ENCODE measurements at regions not wholly inside any gene's neighbourhood (a gene's known extent, or its start where the extent isn't known, plus 50 kb on each side); places are given as distances from the start of the nearest gene placed in this dataset.

- no peak overlapping the region for H3K27ac ChIP-seq (ENCODE audit: low read depth, low read length)
- no peak overlapping the region for H3K4me3 ChIP-seq (ENCODE audit: low read depth in 1 of 5, low read length in 5 of 5)
- H3K4me1 ChIP-seq (ENCODE audit: control insufficient read depth in 5 of 5, insufficient read depth in 5 of 5, low read length in 5 of 5) = no peaks in the 10 kb centered on the region
- H3K27me3 ChIP-seq (ENCODE audit: control insufficient read depth in 5 of 5, insufficient read depth in 4 of 5, low read length in 5 of 5) = no peaks in the 10 kb centered on the region
- no peak overlapping the region for H3K9ac ChIP-seq (ENCODE audit: low read length in 5 of 5)
- H3K9me3 ChIP-seq (ENCODE audit: control insufficient read depth in 5 of 5, low read length in 5 of 5) = peaks cover 0 to 8% (median 3%) of the 10 kb centered on the region in 5 donors
- H3K36me3 ChIP-seq (ENCODE audit: control insufficient read depth in 5 of 5, insufficient read depth in 5 of 5, low read length in 5 of 5) = no peaks in the 10 kb centered on the region
Measured at GRCh38 chr7:69464035-69464434, 134.2 kb upstream of the AUTS2 start.

DNA sequence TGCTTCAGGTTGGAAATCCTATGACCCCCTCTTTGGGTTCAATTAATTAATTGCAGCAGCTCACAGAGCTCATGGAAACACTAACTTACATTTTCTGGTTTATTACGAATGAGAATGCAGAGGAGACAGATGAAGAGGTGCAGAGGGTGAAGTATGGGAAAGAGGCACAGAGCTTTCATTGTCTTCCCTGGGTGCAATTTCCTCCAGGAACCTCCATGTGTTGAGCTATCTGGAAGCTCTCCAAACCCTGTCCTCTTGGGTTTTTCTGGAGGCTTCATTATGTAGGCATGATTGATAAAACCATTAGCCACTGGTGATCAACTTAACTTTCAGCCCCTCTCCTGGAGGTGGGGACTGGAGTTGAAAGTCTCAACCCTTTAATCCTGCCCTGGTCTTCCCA lies 133.0 kb upstream of the AUTS2 start:
- Histone ChIP-seq H3K4me1 (ENCODE audit: control insufficient read depth in 5 of 5, insufficient read depth in 5 of 5, low read length in 5 of 5) (no peaks in the 10 kb centered on the region), H3K9ac (ENCODE audit: low read length in 5 of 5) (no peak overlapping the region), H3K27ac (ENCODE audit: low read depth, low read length) (no peak overlapping the region), H3K4me3 (ENCODE audit: low read depth in 1 of 5, low read length in 5 of 5) (no peak overlapping the region), H3K9me3 (ENCODE audit: control insufficient read depth in 5 of 5, low read length in 5 of 5) (peaks cover 6 to 11% (median 8%) of the 10 kb centered on the region in 5 donors), H3K27me3 (ENCODE audit: control insufficient read depth in 5 of 5, insufficient read depth in 4 of 5, low read length in 5 of 5) (no peaks in the 10 kb centered on the region), H3K36me3 (ENCODE audit: control insufficient read depth in 5 of 5, insufficient read depth in 5 of 5, low read length in 5 of 5) (no peaks in the 10 kb centered on the region)

DNA sequence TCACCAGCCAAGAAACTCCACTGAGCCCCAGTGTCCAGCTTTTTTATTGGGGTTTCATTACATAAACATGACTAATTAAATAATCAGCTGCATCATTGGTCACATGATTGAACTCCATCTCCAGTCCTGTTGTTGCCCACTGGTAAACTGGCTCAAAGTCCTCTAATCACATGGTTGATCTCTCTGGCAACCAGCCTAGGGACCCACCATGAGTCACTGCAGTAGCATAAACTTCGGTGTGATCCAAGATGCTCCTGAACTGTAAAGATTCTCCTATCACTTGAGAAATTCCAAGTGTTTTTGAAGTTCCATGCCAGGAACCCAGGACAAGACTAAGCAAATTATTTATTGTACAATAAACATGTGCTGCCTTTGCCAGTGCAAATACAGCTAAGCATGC lies 130.4 kb upstream of the AUTS2 start:
- no peak overlapping the region for H3K4me3 ChIP-seq (ENCODE audit: low read depth in 1 of 5, low read length in 5 of 5)
- H3K27ac ChIP-seq (ENCODE audit: low read depth, low read length) = no peak overlapping the region
- no peaks in the 10 kb centered on the region for H3K36me3 ChIP-seq (ENCODE audit: control insufficient read depth in 5 of 5, insufficient read depth in 5 of 5, low read length in 5 of 5)
- H3K4me1 ChIP-seq (ENCODE audit: control insufficient read depth in 5 of 5, insufficient read depth in 5 of 5, low read length in 5 of 5) = no peaks in the 10 kb centered on the region
- no peaks in the 10 kb centered on the region for H3K27me3 ChIP-seq (ENCODE audit: control insufficient read depth in 5 of 5, insufficient read depth in 4 of 5, low read length in 5 of 5)
- H3K9ac ChIP-seq (ENCODE audit: low read length in 5 of 5) = no peak overlapping the region
- peaks cover 6 to 14% (median 8%) of the 10 kb centered on the region in 5 donors for H3K9me3 ChIP-seq (ENCODE audit: control insufficient read depth in 5 of 5, low read length in 5 of 5)

- Histone ChIP-seq H3K27me3 (ENCODE audit: control insufficient read depth in 5 of 5, insufficient read depth in 4 of 5, low read length in 5 of 5) (no peaks in the 10 kb centered on the region), H3K9me3 (ENCODE audit: control insufficient read depth in 5 of 5, low read length in 5 of 5) (no peaks in the 10 kb centered on the region), H3K9ac (ENCODE audit: low read length in 5 of 5) (no peak overlapping the region), H3K4me1 (ENCODE audit: control insufficient read depth in 5 of 5, insufficient read depth in 5 of 5, low read length in 5 of 5) (peaks cover 0 to 7% (median 4%) of the 10 kb centered on the region in 5 donors), H3K36me3 (ENCODE audit: control insufficient read depth in 5 of 5, insufficient read depth in 5 of 5, low read length in 5 of 5) (no peaks in the 10 kb centered on the region), H3K27ac (ENCODE audit: low read depth, low read length) (no peak overlapping the region), H3K4me3 (ENCODE audit: low read depth in 1 of 5, low read length in 5 of 5) (no peak overlapping the region)
Measured at GRCh38 chr7:69476416-69476815, 121.9 kb upstream of the AUTS2 start.

GRCh38 chr7:69482676-69483075 lies 115.6 kb upstream of the AUTS2 start:
- no peak overlapping the region for H3K4me3 ChIP-seq (ENCODE audit: low read depth in 1 of 5, low read length in 5 of 5)
- no peaks in the 10 kb centered on the region for H3K27me3 ChIP-seq (ENCODE audit: control insufficient read depth in 5 of 5, insufficient read depth in 4 of 5, low read length in 5 of 5)
- H3K36me3 ChIP-seq (ENCODE audit: control insufficient read depth in 5 of 5, insufficient read depth in 5 of 5, low read length in 5 of 5) = no peaks in the 10 kb centered on the region
- H3K27ac ChIP-seq (ENCODE audit: low read depth, low read length) = no peak overlapping the region
- H3K9ac ChIP-seq (ENCODE audit: low read length in 5 of 5) = no peak overlapping the region
- no peaks in the 10 kb centered on the region for H3K4me1 ChIP-seq (ENCODE audit: control insufficient read depth in 5 of 5, insufficient read depth in 5 of 5, low read length in 5 of 5)
- no peaks in the 10 kb centered on the region for H3K9me3 ChIP-seq (ENCODE audit: control insufficient read depth in 5 of 5, low read length in 5 of 5)

- H3K27me3 ChIP-seq (ENCODE audit: control insufficient read depth in 5 of 5, insufficient read depth in 4 of 5, low read length in 5 of 5) = no peaks in the 10 kb centered on the region
- no peak overlapping the region for H3K9ac ChIP-seq (ENCODE audit: low read length in 5 of 5)
- no peaks in the 10 kb centered on the region for H3K4me1 ChIP-seq (ENCODE audit: control insufficient read depth in 5 of 5, insufficient read depth in 5 of 5, low read length in 5 of 5)
- H3K9me3 ChIP-seq (ENCODE audit: control insufficient read depth in 5 of 5, low read length in 5 of 5) = no peaks in the 10 kb centered on the region
- no peaks in the 10 kb centered on the region for H3K36me3 ChIP-seq (ENCODE audit: control insufficient read depth in 5 of 5, insufficient read depth in 5 of 5, low read length in 5 of 5)
- H3K4me3 ChIP-seq (ENCODE audit: low read depth in 1 of 5, low read length in 5 of 5) = no peak overlapping the region
- no peak overlapping the region for H3K27ac ChIP-seq (ENCODE audit: low read depth, low read length)
Measured at GRCh38 chr7:69489533-69489932, 108.7 kb upstream of the AUTS2 start.

- Histone ChIP-seq H3K9ac (ENCODE audit: low read length in 5 of 5) (no peak overlapping the region), H3K4me3 (ENCODE audit: low read depth in 1 of 5, low read length in 5 of 5) (no peak overlapping the region), H3K27ac (ENCODE audit: low read depth, low read length) (no peak overlapping the region), H3K9me3 (ENCODE audit: control insufficient read depth in 5 of 5, low read length in 5 of 5) (peaks cover 0 to 5% (median 0%) of the 10 kb centered on the region in 5 donors), H3K27me3 (ENCODE audit: control insufficient read depth in 5 of 5, insufficient read depth in 4 of 5, low read length in 5 of 5) (no peaks in the 10 kb centered on the region), H3K4me1 (ENCODE audit: control insufficient read depth in 5 of 5, insufficient read depth in 5 of 5, low read length in 5 of 5) (no peaks in the 10 kb centered on the region), H3K36me3 (ENCODE audit: control insufficient read depth in 5 of 5, insufficient read depth in 5 of 5, low read length in 5 of 5) (no peaks in the 10 kb centered on the region)
Measured at GRCh38 chr7:69498671-69499070, 99.6 kb upstream of the AUTS2 start.

DNA sequence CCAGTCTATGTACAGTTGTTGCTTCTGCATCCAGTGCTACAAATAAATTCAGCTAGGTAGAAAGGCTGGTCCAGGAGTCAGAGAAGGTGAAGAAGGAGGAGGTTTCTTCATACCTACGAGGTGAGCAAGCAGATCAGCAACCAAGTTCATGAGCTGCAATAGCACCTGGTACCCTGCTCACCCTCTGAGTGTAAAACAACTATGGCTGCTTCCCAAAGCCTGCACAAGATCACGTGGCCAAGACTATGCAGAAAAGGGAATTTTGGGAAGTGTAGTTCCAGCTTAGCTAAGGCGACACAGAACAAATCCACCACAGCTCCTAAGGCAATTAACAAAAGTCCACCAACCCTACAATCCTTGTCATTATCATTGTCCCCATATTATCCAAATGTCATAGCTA lies 95.9 kb upstream of the AUTS2 start:
- H3K36me3 ChIP-seq (ENCODE audit: control insufficient read depth in 5 of 5, insufficient read depth in 5 of 5, low read length in 5 of 5) = no peaks in the 10 kb centered on the region
- no peaks in the 10 kb centered on the region for H3K27me3 ChIP-seq (ENCODE audit: control insufficient read depth in 5 of 5, insufficient read depth in 4 of 5, low read length in 5 of 5)
- no peaks in the 10 kb centered on the region for H3K4me1 ChIP-seq (ENCODE audit: control insufficient read depth in 5 of 5, insufficient read depth in 5 of 5, low read length in 5 of 5)
- no peak overlapping the region for H3K4me3 ChIP-seq (ENCODE audit: low read depth in 1 of 5, low read length in 5 of 5)
- no peak overlapping the region for H3K27ac ChIP-seq (ENCODE audit: low read depth, low read length)
- H3K9ac ChIP-seq (ENCODE audit: low read length in 5 of 5) = no peak overlapping the region
- peaks cover 0 to 5% (median 0%) of the 10 kb centered on the region in 5 donors for H3K9me3 ChIP-seq (ENCODE audit: control insufficient read depth in 5 of 5, low read length in 5 of 5)

DNA sequence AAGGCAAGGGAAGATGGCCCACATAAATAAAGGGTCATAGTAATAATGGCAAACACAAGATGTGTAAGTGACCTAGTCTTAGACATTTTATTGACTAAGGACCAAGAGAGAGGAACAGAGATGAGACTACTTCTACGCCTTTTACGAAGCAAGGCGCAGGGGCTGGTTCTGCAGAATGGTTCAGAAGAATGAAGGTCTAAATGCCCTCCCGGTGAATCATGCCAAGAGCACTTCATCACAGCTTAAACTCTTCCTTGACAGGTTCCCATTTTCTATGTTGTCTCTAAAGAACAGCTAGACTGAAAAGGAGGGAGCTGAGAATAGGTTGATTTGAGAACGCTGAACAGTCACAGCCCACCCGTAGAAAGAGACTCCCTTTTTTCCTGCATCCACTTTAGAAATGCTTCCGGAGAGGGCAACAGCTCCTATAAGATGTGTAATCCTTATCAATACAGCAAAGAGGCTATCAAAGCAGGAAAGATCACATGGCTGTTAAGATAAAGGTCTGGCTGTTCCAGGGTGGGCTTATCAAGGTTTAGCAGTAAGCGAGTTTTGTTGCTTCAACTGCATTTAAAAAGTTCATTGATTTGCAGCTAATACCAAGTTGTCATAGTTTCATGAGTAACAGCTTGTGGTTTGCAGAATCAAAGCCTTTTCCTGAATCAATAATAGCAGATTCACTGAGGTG lies 93.4 kb upstream of the AUTS2 start:
- H3K27me3 ChIP-seq (ENCODE audit: control insufficient read depth in 5 of 5, insufficient read depth in 4 of 5, low read length in 5 of 5) = no peaks in the 10 kb centered on the region
- no peaks in the 10 kb centered on the region for H3K9me3 ChIP-seq (ENCODE audit: control insufficient read depth in 5 of 5, low read length in 5 of 5)
- H3K4me3 ChIP-seq (ENCODE audit: low read depth in 1 of 5, low read length in 5 of 5) = no peak overlapping the region
- H3K27ac ChIP-seq (ENCODE audit: low read depth, low read length) = no peak overlapping the region
- no peaks in the 10 kb centered on the region for H3K36me3 ChIP-seq (ENCODE audit: control insufficient read depth in 5 of 5, insufficient read depth in 5 of 5, low read length in 5 of 5)
- H3K9ac ChIP-seq (ENCODE audit: low read length in 5 of 5) = no peak overlapping the region
- no peaks in the 10 kb centered on the region for H3K4me1 ChIP-seq (ENCODE audit: control insufficient read depth in 5 of 5, insufficient read depth in 5 of 5, low read length in 5 of 5)

GRCh38 chr7:69508736-69509135 lies 89.5 kb upstream of the AUTS2 start:
- Histone ChIP-seq H3K9ac (ENCODE audit: low read length in 5 of 5) (no peak overlapping the region), H3K27me3 (ENCODE audit: control insufficient read depth in 5 of 5, insufficient read depth in 4 of 5, low read length in 5 of 5) (no peaks in the 10 kb centered on the region), H3K36me3 (ENCODE audit: control insufficient read depth in 5 of 5, insufficient read depth in 5 of 5, low read length in 5 of 5) (no peaks in the 10 kb centered on the region), H3K4me1 (ENCODE audit: control insufficient read depth in 5 of 5, insufficient read depth in 5 of 5, low read length in 5 of 5) (no peaks in the 10 kb centered on the region), H3K9me3 (ENCODE audit: control insufficient read depth in 5 of 5, low read length in 5 of 5) (peaks cover 0 to 4% (median 0%) of the 10 kb centered on the region in 5 donors), H3K27ac (ENCODE audit: low read depth, low read length) (no peak overlapping the region), H3K4me3 (ENCODE audit: low read depth in 1 of 5, low read length in 5 of 5) (no peak overlapping the region)
